ENCODE measurements at regions not wholly inside any gene's neighbourhood (a gene's known extent, or its start where the extent isn't known, plus 50 kb on each side); places are given as distances from the start of the nearest gene placed in this dataset.
A peak's percentile ranks its signal among the peaks of the same experiment; 100 is the strongest.

DNA sequence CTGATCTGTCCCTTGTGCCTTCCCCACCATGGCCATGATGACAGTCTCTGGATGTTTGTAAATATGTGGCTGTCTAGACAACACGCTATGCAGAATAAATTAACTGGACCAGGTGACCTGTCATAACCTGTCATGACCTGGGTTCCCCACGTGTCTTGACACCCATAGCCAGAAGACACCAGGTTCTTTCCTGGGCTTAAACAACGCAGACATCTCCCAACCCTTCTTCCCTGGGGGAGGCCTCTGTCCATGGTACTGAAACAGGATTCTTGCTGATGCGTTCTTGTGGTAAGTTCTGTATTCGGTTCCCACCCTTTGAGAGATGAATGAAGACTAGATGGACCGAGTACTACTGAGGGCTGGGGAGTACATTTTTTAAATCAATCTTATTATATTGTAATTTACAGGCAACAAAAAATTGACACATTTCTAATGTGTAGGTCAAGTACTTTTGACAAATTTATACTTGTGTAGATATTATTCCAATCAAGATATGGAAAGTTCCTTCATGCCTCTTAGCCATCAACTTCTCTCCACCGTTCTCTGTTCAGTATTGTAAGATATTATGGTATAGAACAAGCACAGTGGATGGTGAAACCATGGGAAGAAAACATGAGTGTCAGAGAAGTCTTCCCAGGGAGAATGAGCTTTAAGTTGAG, 738.8 kb downstream of the PTPRU start:
- no peak for DNase-seq

- DNase-seq, result peak; percentile 11
These were observed 738.0 kb downstream of the PTPRU start for GRCh38 chr1:29974316-29974724.

DNA sequence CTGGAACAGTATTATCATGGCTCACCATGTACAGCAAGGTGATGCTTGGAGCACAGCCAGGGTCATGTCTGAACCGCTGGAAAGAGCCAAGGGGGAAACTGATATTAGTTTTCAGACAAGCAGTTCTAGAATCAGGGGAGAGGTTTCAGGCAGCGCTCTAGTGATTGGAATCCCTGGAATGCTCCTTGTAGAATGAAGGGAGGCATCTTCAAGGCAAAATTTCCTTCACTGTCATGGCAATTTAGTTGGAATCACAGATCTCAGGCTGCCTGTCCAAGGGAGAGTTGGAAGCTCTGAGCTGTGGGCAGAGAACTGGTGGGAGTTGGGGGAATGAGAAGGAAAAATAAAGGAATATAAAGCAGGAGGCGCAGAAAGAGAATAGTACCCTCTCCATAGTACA, 737.1 kb downstream of the PTPRU start:
- no peak for DNase-seq

DNA sequence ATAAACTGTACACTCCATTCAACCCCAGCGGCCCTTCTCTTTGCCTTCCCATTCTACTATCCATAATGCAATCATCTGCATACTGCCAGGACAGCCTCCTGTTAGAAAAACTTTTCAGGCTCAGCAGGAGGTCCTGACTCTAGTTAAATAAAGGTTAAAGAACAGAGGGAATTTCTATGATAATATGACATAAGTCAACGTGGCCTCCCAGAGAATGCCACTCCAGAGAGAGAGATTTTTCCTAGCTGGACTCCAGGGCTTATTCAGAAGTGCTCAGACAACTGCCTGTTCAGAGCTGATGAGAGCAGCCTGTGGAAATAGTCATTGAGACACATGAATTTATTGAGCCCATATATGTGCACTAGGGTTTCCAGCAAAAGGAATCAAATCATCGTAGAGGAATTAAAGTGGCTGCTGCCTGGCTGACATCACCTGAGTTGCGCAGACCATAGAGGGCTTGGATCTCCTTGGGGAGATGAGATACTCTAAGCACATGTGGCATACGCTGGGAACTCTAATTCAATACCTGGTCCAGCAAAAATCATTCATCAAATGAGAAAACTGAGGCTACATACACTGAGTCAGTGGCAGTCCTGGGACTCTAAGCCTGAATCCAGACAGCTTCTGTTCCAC, 736.2 kb downstream of the PTPRU start:
- no peak for DNase-seq

- no peak for DNase-seq
These were observed 735.4 kb downstream of the PTPRU start for GRCh38 chr1:29971703-29972102.

DNA sequence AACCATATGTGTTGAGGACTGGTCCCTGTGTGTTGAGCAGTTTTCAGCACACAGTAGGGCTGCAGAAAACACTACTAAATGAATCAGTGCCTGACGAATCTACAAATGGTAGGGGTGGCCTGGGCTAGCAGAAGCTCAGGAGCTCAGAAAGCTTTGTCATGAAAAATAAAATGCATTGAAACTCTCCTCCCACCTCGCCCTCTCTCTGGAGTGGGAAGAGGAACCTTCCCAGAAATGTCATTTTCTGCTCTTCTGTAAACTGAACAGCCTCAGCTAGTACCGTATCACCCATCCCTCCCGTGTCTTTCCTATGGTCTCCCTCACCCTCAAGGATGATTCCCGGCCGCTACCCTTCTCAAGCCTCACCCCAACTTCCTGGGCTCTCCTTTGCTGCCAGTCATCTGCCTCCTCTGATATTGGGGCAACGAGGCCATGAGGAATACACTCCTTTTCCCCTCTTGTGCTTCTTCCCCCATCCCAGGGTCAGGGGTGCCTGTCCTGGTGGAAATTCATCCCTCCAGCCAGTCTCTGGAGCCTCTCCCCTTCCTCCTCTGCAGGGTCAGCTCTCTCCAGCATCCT, 734.5 kb downstream of the PTPRU start:
- no peak for DNase-seq

DNA sequence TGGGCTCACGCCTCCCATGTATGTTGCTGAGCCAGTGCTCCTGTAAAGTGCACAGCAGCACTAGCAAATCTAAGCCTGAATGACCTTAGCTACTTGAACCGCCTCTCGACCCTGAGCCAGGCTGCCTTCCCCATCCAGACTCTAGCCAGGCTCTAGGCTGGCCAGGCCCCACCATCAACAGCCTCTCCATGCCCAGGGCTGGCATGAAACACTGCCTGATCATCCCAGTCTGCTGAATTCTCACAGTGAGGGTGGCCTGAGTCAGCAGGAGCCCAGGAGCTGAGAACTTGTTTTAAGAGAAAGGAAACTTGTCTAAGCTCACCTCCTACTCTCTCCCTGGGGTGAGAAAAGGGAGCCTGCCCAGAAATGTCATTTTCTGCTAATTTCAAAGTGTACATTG, 733.3 kb downstream of the PTPRU start:
- no peak for DNase-seq

- no peak for DNase-seq
These were observed 730.9 kb downstream of the PTPRU start for GRCh38 chr1:29967261-29967660.

DNA sequence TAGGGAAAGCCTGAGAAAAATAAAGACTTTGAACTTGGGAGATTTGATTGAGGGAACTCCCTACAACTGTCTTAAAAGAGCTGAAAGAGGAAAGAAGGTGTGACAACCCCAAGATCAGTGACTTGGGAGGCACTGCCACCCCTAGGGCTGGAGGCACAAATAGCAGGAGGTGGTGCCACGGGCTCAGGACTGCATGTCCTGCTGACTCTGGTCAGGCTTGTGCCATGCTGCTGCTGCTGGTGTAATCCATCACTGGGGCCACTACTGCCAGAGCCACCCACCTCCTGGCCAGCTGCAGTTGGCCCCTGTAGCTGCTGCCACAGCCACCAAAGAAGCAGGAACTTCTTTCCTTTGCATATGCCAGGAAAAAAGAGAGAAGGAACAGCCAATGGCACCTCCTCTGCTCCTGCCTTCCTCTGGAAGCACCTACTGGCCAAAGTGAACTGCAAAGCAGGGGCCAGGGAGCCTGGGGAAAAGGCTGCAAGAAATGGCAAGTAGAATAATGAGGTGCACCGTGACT, 730.3 kb downstream of the PTPRU start:
- DNase-seq, result no peak

- DNase-seq, result no peak
These were observed 728.6 kb downstream of the PTPRU start for GRCh38 chr1:29964718-29965533.

DNA sequence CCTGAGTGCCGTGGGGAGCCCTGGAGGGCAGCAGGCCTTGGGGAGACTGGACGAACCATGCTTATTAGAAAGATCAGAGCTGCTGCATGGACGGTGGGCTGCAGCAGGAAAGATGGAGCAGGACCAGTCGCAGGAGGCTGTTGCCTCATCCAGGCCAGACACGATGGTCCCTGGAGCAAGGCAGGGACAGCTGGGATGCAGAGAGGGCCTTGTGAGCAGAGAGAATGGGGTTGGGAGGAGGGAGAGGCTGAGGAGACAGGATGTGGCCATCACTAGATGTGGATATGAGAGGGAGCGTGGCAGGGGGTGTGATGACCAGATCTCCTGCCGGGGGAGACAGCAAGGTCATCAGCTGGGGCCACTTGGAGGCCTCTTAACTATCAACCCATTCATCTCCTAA, 727.6 kb downstream of the PTPRU start:
- no peak for DNase-seq

DNA sequence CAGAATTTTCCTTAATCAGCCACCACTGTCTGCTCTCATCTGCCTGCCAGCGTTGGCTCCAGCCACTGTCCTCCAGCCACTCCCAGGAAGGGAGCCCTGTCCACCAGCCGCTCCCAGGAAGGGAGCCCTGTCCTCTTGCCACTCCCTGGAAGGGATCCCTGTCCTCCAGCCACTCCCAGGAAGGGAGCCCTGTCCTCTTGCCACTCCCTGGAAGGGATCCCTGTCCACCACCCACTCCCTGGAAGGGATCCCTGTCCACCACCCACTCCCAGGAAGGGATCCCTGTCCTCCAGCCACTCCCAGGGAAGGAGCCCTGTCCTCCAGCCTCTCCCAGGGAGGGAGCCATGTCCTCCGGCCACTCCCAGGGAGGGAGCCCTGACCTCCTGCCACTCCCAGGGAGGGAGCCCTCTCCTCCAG, 726.5 kb downstream of the PTPRU start:
- no peak for DNase-seq

DNA sequence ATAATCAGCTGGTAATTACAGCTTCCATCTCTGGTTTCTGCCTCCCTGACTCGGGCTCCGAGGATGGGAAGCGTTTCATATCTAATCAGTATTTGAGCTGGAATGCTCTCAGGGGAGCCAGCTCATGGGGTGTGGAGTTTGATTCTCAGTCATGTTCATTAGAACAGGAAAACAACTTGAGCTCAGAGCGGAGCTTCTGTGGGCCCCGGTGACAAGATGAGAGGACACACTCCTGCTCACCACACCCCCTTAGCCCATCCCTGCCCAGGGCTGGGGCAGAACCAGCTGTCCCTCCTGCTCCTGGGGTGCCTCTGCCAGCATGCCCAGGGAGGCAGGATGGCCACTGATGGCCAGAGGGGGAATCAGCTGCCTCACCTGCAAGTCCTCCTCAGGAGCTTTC, 726.0 kb downstream of the PTPRU start:
- no peak for DNase-seq

GRCh38 chr1:29961293-29962059, 725.2 kb downstream of the PTPRU start:
- no peak for DNase-seq

GRCh38 chr1:29960876-29961275, 724.6 kb downstream of the PTPRU start:
- no peak for DNase-seq

DNA sequence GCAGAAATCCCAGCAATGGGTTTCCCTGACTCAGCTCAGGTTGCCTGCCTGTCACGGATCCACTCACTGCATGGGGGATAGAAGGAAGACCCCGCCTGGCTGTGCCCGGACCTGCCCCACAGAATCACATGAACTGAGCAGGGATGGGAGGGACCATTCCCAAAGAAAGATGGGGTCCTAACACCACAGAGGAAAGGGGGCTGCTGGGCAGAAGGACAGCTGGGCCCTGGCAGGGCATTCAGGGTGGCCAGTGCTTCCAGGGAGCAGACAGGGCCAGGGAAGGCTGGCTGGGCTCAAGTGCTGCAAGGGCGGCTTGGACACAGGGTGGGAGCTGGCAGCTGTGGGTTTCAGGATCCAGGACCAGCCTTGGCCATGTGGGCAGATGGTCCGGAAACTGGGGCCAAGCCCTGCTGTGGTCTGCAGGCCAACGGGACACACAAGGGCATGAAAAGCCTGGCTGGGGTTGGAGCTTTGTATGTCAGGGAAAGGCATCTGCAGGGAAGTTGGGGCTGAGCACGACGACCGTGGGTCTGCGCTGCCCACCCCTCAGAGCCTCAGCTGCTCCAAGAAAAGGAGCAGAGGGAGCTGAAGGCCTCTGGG, 723.9 kb downstream of the PTPRU start:
- no peak for DNase-seq

- DNase-seq, result no peak
These were observed 723.0 kb downstream of the PTPRU start for GRCh38 chr1:29959356-29959755.

- DNase-seq, result no peak
These were observed 721.9 kb downstream of the PTPRU start for GRCh38 chr1:29958271-29958670.

DNA sequence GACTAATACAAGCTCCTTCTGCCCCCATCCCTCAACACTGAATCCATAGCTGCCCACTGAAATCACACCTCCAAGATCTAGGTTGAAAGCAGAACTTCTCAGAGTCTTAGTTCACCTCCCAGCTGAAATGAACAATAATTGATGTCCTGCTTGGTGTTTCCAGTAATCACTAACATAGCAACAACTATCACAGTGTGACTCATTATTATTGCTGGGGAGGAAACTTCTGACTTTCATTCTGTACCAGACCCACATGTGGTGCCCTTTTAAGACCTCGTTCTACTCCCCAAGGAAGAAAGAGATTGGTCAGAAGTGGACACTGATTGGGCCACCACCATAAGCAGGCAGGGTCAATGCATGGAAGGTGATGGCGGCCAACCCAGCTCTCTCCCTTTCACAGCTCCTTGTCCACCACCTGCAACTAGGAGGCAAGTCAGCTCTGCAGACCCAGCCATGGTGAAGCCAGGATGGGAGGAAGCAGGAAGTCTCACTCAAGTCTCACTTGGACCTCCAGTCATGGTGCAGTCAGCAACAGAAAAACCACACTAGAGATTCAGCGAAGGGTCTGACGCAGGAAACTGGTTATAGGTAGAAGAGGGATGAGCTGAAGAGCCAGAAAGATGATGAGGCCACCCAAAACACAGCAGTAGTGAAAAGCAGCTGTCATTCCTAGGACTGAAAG, 720.2 kb downstream of the PTPRU start:
- peak; percentile 10 for DNase-seq

GRCh38 chr1:29954591-29954990, 718.3 kb downstream of the PTPRU start:
- no peak for DNase-seq

DNA sequence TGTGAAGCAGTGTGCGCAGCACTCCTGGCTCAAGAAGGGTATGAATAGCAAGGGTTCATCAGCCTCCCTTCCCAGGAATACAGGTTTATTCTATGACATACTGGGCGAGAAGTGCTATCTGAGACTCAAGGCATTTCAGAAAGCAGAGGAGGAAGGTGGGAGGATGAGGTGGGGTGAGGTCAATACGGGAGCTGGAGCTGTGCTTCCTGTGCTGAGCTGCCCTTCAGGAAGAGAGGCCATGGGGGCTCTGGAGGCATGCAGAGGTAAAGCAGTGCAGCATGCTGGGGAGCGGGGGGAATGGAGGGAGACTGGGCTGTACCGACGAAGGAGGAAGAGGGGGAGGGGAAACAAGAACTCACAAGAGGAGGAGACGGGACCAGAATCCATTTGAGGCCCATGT, 717.6 kb downstream of the PTPRU start:
- no peak for DNase-seq

GRCh38 chr1:29949676-29950075, 713.4 kb downstream of the PTPRU start:
- DNase-seq, result no peak
